Right lobe of liver (tissue), 4 donors: ENCODE measurements at regions not wholly inside any gene's neighbourhood (a gene's known extent, or its start where the extent isn't known, plus 50 kb on each side); places are given as distances from the start of the nearest gene placed in this dataset.

Experiments used
- CTCF ChIP-seq, 4 donors: fragments of 200-600 bp in 3 of 4; fragments of 450-650 bp in 1 of 4; IDR thresholded peaks; one replicate each; pipeline versions ENCODE4 v1.5.1 to v1.8.0; 2016 to 2022; ENCODE audit warnings: antibody characterized with exemption in 4 of 4, mild to moderate bottlenecking in 2 of 4
- POLR2A ChIP-seq: fragments of 450-650 bp; IDR thresholded peaks from one replicate; pipeline ENCODE4 v1.6.1; 2017; ENCODE audit warnings: antibody characterized with exemption, mild to moderate bottlenecking
- donor health status: DM: no; HTN: no; CAD: no.
- donor health status: DM: no; HTN: no; CAD: no.
- donor health status: DM: no; HTN: yes; CAD: no.

GRCh38 chr7:81854518-81854917 is 84.7 kb upstream of the HGF start:
- TF ChIP-seq CTCF (IDR thresholded peaks at IDR 0.05) (no peak), POLR2A (no peak)
